ENCODE measurements at regions not wholly inside any gene's neighbourhood (a gene's known extent, or its start where the extent isn't known, plus 50 kb on each side); places are given as distances from the start of the nearest gene placed in this dataset.

DNA sequence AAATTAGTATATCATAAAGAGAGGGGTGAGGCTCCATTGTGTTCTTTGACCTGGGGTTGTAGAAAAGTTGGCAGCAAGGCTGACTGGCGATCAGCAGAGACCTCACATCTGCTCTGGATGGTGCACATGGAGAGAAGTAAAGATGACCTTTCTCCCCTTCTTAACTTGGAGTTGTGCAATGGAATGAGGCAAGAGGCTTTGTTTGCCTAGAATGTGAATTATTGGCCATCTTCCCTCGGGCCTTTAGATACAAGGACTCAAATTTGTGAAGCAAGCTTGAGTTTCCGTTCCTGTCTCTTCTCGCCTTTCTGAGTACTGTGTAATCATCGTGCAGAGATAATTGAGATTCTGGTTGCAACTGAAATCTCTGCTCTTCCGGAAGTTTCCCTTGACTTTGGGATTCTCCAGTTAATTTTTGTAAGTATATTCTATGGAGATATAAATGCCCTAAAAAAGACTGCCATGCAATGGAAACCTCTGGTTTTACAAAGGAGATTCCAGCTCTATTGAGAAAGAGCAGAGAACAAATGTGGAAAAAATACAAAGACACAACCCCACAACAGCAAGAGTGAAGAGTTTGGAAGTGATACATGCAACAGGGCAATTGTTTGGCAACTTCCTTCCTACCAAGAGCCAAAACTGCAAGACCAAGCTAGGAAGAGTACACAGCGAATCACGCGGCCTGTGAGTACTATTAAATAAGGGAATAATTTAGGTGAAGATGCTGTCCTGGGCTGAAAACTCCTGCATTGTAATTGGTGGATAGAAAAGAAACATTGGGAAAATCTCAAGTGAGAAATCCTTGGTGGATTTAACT, 542.3 kb upstream of the NRP1 start:
- BruUV-seq (replicated peaks): no TSS peak
- ChIA-PET CTCF (no interaction called here), POLR2A (ENCODE audit: low non-redundant PET) (no interaction called here)
- no peaks in the 10 kb centered on the region for H3K4me1 ChIP-seq (ENCODE audit: insufficient read depth, low read length, poor library complexity, severe bottlenecking)
- DNase-seq (ENCODE audit: low spot score): no peak
- H3K36me3 ChIP-seq (ENCODE audit: insufficient read depth, low read length, poor library complexity, severe bottlenecking): no peaks in the 10 kb centered on the region
- TF ChIP-seq EZH2 (IDR thresholded peaks at IDR 0.05; ENCODE audit: borderline replicate concordance, low read depth, low read length, poor library complexity, severe bottlenecking) (no peak), CTCF (conservative IDR thresholded peaks at IDR 0.05; ENCODE audit: low read depth, low read length) (no peak)
- H3K27me3 ChIP-seq (replicated peaks; ENCODE audit: insufficient read depth, low read depth, low read length, poor library complexity): no peaks in the 10 kb centered on the region
- H3K27ac ChIP-seq (ENCODE audit: low read depth, low read length, poor library complexity, severe bottlenecking): no peak overlapping the region
- H3K9me3 ChIP-seq (ENCODE audit: low read depth, low read length, poor library complexity, severe bottlenecking): no peaks in the 10 kb centered on the region
- intact Hi-C loops (cut with micrococcal nuclease; ENCODE audit: unreplicated experiment): no loop called here
- no peak overlapping the region for H3K4me3 ChIP-seq (ENCODE audit: low read depth, low read length, poor library complexity, severe bottlenecking)

DNA sequence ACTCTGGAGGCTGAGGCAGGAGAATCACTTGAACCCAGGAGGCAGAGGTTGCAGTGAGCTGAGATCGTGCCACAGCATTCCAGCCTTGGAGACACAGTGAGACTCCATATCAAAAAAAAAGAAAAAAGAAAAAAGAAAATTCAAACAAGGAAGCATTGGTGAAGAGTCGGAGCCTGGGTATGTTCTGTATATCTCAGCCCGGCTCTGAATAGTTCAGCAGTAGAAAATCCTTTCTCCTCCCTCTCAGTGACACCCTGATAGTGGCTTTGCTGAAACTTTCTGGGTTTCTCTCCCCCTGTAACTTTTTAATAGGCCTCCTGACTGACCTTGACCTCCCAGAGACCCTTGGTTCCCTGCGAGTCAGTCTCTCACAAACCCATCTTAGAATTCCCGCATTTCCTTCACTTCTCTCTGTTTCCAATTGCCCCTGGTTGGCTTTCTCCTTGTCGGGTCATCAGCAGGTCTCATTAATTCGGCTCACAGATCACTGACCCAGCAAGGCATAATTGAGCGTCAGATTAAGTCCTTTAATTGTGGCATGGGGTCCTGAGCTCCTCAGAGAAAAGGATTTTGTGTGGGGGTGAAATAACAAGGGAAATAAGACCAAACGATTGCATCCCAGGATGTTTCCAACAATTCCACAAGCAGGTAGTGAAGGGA, 541.6 kb upstream of the NRP1 start:
- Histone ChIP-seq H3K4me3 (ENCODE audit: low read depth, low read length, poor library complexity, severe bottlenecking) (no peak overlapping the region), H3K9me3 (ENCODE audit: low read depth, low read length, poor library complexity, severe bottlenecking) (no peaks in the 10 kb centered on the region), H3K36me3 (ENCODE audit: insufficient read depth, low read length, poor library complexity, severe bottlenecking) (no peaks in the 10 kb centered on the region), H3K27ac (ENCODE audit: low read depth, low read length, poor library complexity, severe bottlenecking) (no peak overlapping the region), H3K27me3 (replicated peaks; ENCODE audit: insufficient read depth, low read depth, low read length, poor library complexity) (no peaks in the 10 kb centered on the region), H3K4me1 (ENCODE audit: insufficient read depth, low read length, poor library complexity, severe bottlenecking) (no peaks in the 10 kb centered on the region)
- no peak for DNase-seq (ENCODE audit: low spot score)
- intact Hi-C loops (cut with micrococcal nuclease; ENCODE audit: unreplicated experiment): no loop called here
- BruUV-seq (replicated peaks): no TSS peak
- ChIA-PET CTCF (no interaction called here), POLR2A (ENCODE audit: low non-redundant PET) (no interaction called here)
- TF ChIP-seq EZH2 (IDR thresholded peaks at IDR 0.05; ENCODE audit: borderline replicate concordance, low read depth, low read length, poor library complexity, severe bottlenecking): no peak
- no peak for TF ChIP-seq CTCF (conservative IDR thresholded peaks at IDR 0.05; ENCODE audit: low read depth, low read length)

DNA sequence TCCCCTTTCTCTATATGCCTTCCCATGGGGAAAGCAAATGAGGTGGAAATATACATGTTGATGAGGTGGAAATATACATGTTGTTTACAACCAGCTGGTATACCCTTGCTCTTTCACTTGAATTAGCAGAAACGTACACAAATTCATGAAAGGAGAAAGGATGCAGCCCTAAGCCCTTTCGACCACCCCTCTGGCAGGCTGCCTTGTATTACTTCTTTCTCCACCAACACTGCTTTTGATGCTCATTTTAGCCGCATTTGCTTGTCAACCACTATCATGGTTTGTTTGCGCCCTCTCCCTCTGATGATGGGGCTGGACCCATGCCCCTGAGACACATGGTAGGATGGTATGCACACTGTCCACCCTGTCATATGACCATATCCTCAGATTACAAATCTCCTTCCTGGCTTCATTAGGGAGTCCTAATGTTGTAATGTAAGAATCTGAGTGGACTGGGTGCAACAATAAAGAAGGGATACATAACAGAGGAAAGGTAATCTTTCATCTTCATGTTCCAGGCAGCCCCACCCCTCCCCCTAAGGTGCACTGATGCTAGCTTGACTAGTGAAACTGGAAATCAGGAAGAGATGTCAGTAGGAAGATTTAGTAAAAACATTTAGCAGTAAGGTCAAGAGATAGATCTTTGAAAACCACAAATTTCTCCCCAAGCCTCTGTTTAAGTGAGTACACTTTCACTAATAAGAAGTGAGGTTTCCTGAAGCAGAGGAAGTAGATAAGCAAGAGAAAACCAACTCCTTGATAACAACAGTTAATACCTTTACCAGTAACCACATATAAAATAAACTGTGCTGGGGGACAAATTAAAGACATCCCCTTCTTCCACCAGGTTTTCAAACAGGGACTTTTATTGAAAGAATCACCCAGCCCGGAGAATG, 536.8 kb upstream of the NRP1 start:
- POLR2A ChIA-PET (ENCODE audit: low non-redundant PET): no interaction called here
- BruUV-seq (replicated peaks): no TSS peak
- CTCF ChIA-PET: no interaction called here
- DNase-seq (ENCODE audit: low spot score): no peak
- Histone ChIP-seq H3K36me3 (ENCODE audit: insufficient read depth, low read length, poor library complexity, severe bottlenecking) (no peaks in the 10 kb centered on the region), H3K4me1 (ENCODE audit: insufficient read depth, low read length, poor library complexity, severe bottlenecking) (no peaks in the 10 kb centered on the region), H3K27ac (ENCODE audit: low read depth, low read length, poor library complexity, severe bottlenecking) (no peak overlapping the region), H3K9me3 (ENCODE audit: low read depth, low read length, poor library complexity, severe bottlenecking) (no peaks in the 10 kb centered on the region), H3K4me3 (ENCODE audit: low read depth, low read length, poor library complexity, severe bottlenecking) (no peak overlapping the region), H3K27me3 (replicated peaks; ENCODE audit: insufficient read depth, low read depth, low read length, poor library complexity) (no peaks in the 10 kb centered on the region)
- intact Hi-C loops (cut with micrococcal nuclease; ENCODE audit: unreplicated experiment): no loop called here
- no peak for TF ChIP-seq CTCF (conservative IDR thresholded peaks at IDR 0.05; ENCODE audit: low read depth, low read length)
- no peak for TF ChIP-seq EZH2 (IDR thresholded peaks at IDR 0.05; ENCODE audit: borderline replicate concordance, low read depth, low read length, poor library complexity, severe bottlenecking)
